OCI-LY7 (cell line): ENCODE measurements at regions not wholly inside any gene's neighbourhood (a gene's known extent, or its start where the extent isn't known, plus 50 kb on each side); places are given as distances from the start of the nearest gene placed in this dataset.

Source experiments
- EZH2phosphoT487 ChIP-seq: fragments of 200-600 bp; sonication (generic); IDR thresholded peaks from 2 replicates; pipeline ENCODE4 v1.6.1; 2018; ENCODE audit warnings: low read depth, borderline replicate concordance, mild to moderate bottlenecking, mixed run types, antibody characterized with exemption, low read length, moderate library complexity, mixed read lengths
- TF ChIP-seq, protein P1 (sequence below): fragments of 200-600 bp; sonication (generic); conservative IDR thresholded peaks from 2 replicates; pipeline ENCODE4 v1.5.1; 2014; ENCODE audit warnings: mild to moderate bottlenecking, antibody characterized with exemption, low read length, moderate library complexity, mixed read lengths

GRCh38 chr10:4058514-4059029, 273.6 kb upstream of the KLF6 start:
- TF ChIP-seq, protein P1, sequence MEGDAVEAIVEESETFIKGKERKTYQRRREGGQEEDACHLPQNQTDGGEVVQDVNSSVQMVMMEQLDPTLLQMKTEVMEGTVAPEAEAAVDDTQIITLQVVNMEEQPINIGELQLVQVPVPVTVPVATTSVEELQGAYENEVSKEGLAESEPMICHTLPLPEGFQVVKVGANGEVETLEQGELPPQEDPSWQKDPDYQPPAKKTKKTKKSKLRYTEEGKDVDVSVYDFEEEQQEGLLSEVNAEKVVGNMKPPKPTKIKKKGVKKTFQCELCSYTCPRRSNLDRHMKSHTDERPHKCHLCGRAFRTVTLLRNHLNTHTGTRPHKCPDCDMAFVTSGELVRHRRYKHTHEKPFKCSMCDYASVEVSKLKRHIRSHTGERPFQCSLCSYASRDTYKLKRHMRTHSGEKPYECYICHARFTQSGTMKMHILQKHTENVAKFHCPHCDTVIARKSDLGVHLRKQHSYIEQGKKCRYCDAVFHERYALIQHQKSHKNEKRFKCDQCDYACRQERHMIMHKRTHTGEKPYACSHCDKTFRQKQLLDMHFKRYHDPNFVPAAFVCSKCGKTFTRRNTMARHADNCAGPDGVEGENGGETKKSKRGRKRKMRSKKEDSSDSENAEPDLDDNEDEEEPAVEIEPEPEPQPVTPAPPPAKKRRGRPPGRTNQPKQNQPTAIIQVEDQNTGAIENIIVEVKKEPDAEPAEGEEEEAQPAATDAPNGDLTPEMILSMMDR, result no peak
- no peak for TF ChIP-seq EZH2phosphoT487
